ENCODE measurements at regions not wholly inside any gene's neighbourhood (a gene's known extent, or its start where the extent isn't known, plus 50 kb on each side); places are given as distances from the start of the nearest gene placed in this dataset.

GRCh38 chr11:110035357-110035756 is 57.8 kb upstream of the ZC3H12C start (continued):
- TF ChIP-seq ZSCAN30 (CRISPR knock-in tag; IDR thresholded peaks at IDR 0.05) (no peak), ZNF773 (CRISPR knock-in tag; IDR thresholded peaks at IDR 0.05; ENCODE audit: borderline replicate concordance) (no peak), MXD4 (CRISPR knock-in tag; IDR thresholded peaks at IDR 0.05) (no peak), ESRRA (CRISPR knock-in tag; IDR thresholded peaks at IDR 0.05; ENCODE audit: low read depth) (no peak), ZNF558 (CRISPR knock-in tag; IDR thresholded peaks at IDR 0.05; ENCODE audit: borderline replicate concordance) (no peak)

DNA sequence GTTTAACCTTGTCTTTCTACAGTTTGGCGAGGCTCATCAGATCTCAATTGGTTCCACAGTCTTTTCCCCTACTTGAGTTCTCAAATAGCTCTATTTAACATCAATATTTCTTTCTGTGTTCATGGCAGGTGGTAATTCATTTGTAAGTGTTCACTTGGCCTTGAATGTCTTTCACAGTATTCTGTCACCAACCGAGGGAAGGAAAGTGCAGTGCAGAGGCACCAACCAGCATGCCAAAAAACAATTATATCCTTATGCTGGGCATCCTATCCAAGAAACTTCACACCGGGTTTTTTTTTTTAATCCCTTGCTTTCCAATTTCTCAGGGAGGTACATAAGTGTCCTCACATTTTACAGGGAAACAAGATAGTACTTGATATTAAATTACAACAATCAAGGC is 55.0 kb upstream of the ZC3H12C start:
- H3K9me3 ChIP-seq (ENCODE audit: low read length) = no peaks in the 10 kb centered on the region
- intact Hi-C loops (cut with micrococcal nuclease; ENCODE audit: unreplicated experiment) (no loop called here), in situ Hi-C loops (cut with HindIII; ENCODE audit: extremely low pct_ligation_motif_present, low pct_unique_long_range_greater_than_20kb) (no loop called here)
- no peaks in the 10 kb centered on the region for H3K79me2 ChIP-seq (ENCODE audit: insufficient read depth, low read length)
- H3K4me1 ChIP-seq (ENCODE audit: insufficient read depth, low read length) = no peaks in the 10 kb centered on the region
- H3K4me2 ChIP-seq (ENCODE audit: low read depth, low read length) = no peak overlapping the region
- no peaks in the 10 kb centered on the region for H3K36me3 ChIP-seq (replicated peaks in 1 of 2; ENCODE audit: control insufficient read depth in 1 of 2, insufficient read depth in 2 of 2, low read length in 2 of 2)
- H3K4me3 ChIP-seq (replicated peaks in 1 of 3; ENCODE audit: insufficient read depth in 1 of 3, low read depth in 2 of 3, low read length in 3 of 3) = no peak overlapping the region
- FAIRE-seq (no peak), ATAC-seq (no peak), DNase-seq (ENCODE audit: low spot score) (no peak)
- CTCF ChIA-PET (ENCODE audit: low intra/inter-chr PET ratio, low total read pairs) = no interaction called here
- no peak overlapping the region for H2AFZ ChIP-seq (ENCODE audit: low read length)
- 0% methylated on average over 3 of the region's 3 CpGs for WGBS (ENCODE audit: low lambda C conversion rate)
- no peaks in the 10 kb centered on the region for H4K20me1 ChIP-seq (ENCODE audit: insufficient read depth, low read length)
- no peak overlapping the region for H3K27ac ChIP-seq (ENCODE audit: extremely low read length, insufficient read depth, low read length)
- H3K27me3 ChIP-seq (ENCODE audit: control insufficient read depth in 1 of 2, insufficient read depth in 2 of 2, low read length in 2 of 2) = no peaks in the 10 kb centered on the region
- H3K9ac ChIP-seq (ENCODE audit: insufficient read depth, low read depth, low read length) = no peak overlapping the region
- no TSS peak for BruUV-seq (replicated peaks)
- POLR2A ChIA-PET = no interaction called here
- TF ChIP-seq ETV6 (CRISPR knock-in tag; conservative IDR thresholded peaks at IDR 0.05) (no peak), NCOR1 (IDR thresholded peaks at IDR 0.05; ENCODE audit: borderline replicate concordance, low read length) (no peak), FIP1L1 (IDR thresholded peaks at IDR 0.05; ENCODE audit: borderline replicate concordance, insufficient read depth, low read depth, low read length) (no peak), KLF16 (CRISPR knock-in tag; IDR thresholded peaks at IDR 0.05) (no peak), ZNF75D (CRISPR knock-in tag; IDR thresholded peaks at IDR 0.05; ENCODE audit: borderline replicate concordance) (no peak), ARNTL (CRISPR knock-in tag; IDR thresholded peaks at IDR 0.05) (no peak), MAFG (CRISPR knock-in tag; IDR thresholded peaks at IDR 0.05) (no peak), SETDB1 (CRISPR knock-in tag; IDR thresholded peaks at IDR 0.05; ENCODE audit: borderline replicate concordance) (no peak), CHCHD3 (CRISPR knock-in tag; IDR thresholded peaks at IDR 0.05) (no peak)
- TF ChIP-seq, protein P1, sequence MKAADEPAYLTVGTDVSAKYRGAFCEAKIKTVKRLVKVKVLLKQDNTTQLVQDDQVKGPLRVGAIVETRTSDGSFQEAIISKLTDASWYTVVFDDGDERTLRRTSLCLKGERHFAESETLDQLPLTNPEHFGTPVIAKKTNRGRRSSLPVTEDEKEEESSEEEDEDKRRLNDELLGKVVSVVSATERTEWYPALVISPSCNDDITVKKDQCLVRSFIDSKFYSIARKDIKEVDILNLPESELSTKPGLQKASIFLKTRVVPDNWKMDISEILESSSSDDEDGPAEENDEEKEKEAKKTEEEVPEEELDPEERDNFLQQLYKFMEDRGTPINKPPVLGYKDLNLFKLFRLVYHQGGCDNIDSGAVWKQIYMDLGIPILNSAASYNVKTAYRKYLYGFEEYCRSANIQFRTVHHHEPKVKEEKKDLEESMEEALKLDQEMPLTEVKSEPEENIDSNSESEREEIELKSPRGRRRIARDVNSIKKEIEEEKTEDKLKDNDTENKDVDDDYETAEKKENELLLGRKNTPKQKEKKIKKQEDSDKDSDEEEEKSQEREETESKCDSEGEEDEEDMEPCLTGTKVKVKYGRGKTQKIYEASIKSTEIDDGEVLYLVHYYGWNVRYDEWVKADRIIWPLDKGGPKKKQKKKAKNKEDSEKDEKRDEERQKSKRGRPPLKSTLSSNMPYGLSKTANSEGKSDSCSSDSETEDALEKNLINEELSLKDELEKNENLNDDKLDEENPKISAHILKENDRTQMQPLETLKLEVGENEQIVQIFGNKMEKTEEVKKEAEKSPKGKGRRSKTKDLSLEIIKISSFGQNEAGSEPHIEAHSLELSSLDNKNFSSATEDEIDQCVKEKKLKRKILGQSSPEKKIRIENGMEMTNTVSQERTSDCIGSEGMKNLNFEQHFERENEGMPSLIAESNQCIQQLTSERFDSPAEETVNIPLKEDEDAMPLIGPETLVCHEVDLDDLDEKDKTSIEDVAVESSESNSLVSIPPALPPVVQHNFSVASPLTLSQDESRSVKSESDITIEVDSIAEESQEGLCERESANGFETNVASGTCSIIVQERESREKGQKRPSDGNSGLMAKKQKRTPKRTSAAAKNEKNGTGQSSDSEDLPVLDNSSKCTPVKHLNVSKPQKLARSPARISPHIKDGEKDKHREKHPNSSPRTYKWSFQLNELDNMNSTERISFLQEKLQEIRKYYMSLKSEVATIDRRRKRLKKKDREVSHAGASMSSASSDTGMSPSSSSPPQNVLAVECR (CRISPR knock-in tag; IDR thresholded peaks at IDR 0.05; ENCODE audit: borderline replicate concordance) = no peak
- TF ChIP-seq, protein P2, sequence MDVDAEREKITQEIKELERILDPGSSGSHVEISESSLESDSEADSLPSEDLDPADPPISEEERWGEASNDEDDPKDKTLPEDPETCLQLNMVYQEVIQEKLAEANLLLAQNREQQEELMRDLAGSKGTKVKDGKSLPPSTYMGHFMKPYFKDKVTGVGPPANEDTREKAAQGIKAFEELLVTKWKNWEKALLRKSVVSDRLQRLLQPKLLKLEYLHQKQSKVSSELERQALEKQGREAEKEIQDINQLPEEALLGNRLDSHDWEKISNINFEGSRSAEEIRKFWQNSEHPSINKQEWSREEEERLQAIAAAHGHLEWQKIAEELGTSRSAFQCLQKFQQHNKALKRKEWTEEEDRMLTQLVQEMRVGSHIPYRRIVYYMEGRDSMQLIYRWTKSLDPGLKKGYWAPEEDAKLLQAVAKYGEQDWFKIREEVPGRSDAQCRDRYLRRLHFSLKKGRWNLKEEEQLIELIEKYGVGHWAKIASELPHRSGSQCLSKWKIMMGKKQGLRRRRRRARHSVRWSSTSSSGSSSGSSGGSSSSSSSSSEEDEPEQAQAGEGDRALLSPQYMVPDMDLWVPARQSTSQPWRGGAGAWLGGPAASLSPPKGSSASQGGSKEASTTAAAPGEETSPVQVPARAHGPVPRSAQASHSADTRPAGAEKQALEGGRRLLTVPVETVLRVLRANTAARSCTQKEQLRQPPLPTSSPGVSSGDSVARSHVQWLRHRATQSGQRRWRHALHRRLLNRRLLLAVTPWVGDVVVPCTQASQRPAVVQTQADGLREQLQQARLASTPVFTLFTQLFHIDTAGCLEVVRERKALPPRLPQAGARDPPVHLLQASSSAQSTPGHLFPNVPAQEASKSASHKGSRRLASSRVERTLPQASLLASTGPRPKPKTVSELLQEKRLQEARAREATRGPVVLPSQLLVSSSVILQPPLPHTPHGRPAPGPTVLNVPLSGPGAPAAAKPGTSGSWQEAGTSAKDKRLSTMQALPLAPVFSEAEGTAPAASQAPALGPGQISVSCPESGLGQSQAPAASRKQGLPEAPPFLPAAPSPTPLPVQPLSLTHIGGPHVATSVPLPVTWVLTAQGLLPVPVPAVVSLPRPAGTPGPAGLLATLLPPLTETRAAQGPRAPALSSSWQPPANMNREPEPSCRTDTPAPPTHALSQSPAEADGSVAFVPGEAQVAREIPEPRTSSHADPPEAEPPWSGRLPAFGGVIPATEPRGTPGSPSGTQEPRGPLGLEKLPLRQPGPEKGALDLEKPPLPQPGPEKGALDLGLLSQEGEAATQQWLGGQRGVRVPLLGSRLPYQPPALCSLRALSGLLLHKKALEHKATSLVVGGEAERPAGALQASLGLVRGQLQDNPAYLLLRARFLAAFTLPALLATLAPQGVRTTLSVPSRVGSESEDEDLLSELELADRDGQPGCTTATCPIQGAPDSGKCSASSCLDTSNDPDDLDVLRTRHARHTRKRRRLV (CRISPR knock-in tag; IDR thresholded peaks at IDR 0.05) = no peak

Measured in HepG2 (cell line).